ENCODE measurements at regions not wholly inside any gene's neighbourhood (a gene's known extent, or its start where the extent isn't known, plus 50 kb on each side); places are given as distances from the start of the nearest gene placed in this dataset.

DNA sequence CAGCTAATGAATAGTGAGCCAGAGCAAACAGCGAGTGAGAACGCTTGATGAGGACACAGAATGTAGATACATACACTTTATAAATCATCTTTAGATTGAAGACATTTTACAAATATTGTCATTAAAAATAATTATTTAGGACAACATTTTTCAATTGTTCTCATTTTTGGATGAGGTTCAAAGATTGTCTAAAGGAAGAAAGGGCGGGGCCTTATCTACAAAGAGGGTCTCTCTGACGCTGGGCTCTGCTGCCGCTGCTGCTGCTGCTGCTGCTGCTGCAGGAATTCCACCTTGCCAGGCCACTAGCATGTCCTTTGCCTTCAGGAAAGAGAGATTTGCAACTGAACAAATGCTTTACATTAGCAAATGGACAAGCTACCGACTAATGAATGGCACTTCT, 220.7 kb upstream of the TMEM161B start:
- no peaks in the 10 kb centered on the region for H3K4me1 ChIP-seq (ENCODE audit: control insufficient read depth, low read length)
- no peak overlapping the region for H3K27ac ChIP-seq (ENCODE audit: low read depth, low read length)
- H4K20me1 ChIP-seq (ENCODE audit: control insufficient read depth, insufficient read depth, low read depth, low read length) = no peaks in the 10 kb centered on the region
- TF ChIP-seq EZH2phosphoT487 (IDR thresholded peaks at IDR 0.05; ENCODE audit: borderline replicate concordance, low read length) = no peak
- TF ChIP-seq, protein P1, sequence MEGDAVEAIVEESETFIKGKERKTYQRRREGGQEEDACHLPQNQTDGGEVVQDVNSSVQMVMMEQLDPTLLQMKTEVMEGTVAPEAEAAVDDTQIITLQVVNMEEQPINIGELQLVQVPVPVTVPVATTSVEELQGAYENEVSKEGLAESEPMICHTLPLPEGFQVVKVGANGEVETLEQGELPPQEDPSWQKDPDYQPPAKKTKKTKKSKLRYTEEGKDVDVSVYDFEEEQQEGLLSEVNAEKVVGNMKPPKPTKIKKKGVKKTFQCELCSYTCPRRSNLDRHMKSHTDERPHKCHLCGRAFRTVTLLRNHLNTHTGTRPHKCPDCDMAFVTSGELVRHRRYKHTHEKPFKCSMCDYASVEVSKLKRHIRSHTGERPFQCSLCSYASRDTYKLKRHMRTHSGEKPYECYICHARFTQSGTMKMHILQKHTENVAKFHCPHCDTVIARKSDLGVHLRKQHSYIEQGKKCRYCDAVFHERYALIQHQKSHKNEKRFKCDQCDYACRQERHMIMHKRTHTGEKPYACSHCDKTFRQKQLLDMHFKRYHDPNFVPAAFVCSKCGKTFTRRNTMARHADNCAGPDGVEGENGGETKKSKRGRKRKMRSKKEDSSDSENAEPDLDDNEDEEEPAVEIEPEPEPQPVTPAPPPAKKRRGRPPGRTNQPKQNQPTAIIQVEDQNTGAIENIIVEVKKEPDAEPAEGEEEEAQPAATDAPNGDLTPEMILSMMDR (IDR thresholded peaks at IDR 0.05; ENCODE audit: low read depth, low read length, poor library complexity, severe bottlenecking) = no peak
- no peaks in the 10 kb centered on the region for H3F3A ChIP-seq (ENCODE audit: control insufficient read depth, insufficient read depth)
- no peaks in the 10 kb centered on the region for H3K79me2 ChIP-seq (ENCODE audit: control insufficient read depth, low read length)
- H3K9me2 ChIP-seq (replicated peaks; ENCODE audit: control insufficient read depth, low read length) = no peaks in the 10 kb centered on the region
- no peaks in the 10 kb centered on the region for H3K9me3 ChIP-seq (ENCODE audit: control insufficient read depth, insufficient read depth, low read length)
- no peaks in the 10 kb centered on the region for H3K36me3 ChIP-seq (ENCODE audit: control insufficient read depth, low read length)
- H3K27me3 ChIP-seq (ENCODE audit: control insufficient read depth, low read length) = 0 out of 2 replicates have a peak, but pooled peaks cover 3% of the 10 kb centered on the region
- no peak overlapping the region for H3K4me2 ChIP-seq (ENCODE audit: low read length)
- no peak overlapping the region for H3K4me3 ChIP-seq (ENCODE audit: low read length)

GRCh38 chr5:88488561-88488960, 219.9 kb upstream of the TMEM161B start:
- no peaks in the 10 kb centered on the region for H4K20me1 ChIP-seq (ENCODE audit: control insufficient read depth, insufficient read depth, low read depth, low read length)
- TF ChIP-seq EZH2phosphoT487 (IDR thresholded peaks at IDR 0.05; ENCODE audit: borderline replicate concordance, low read length) = no peak
- TF ChIP-seq, protein P1 (IDR thresholded peaks at IDR 0.05; ENCODE audit: low read depth, low read length, poor library complexity, severe bottlenecking) = no peak
- H3K4me3 ChIP-seq (ENCODE audit: low read length) = no peak overlapping the region
- H3K9me3 ChIP-seq (ENCODE audit: control insufficient read depth, insufficient read depth, low read length) = no peaks in the 10 kb centered on the region
- no peak overlapping the region for H3K4me2 ChIP-seq (ENCODE audit: low read length)
- H3K4me1 ChIP-seq (ENCODE audit: control insufficient read depth, low read length) = no peaks in the 10 kb centered on the region
- H3K79me2 ChIP-seq (ENCODE audit: control insufficient read depth, low read length) = no peaks in the 10 kb centered on the region
- H3K27ac ChIP-seq (ENCODE audit: low read depth, low read length) = no peak overlapping the region
- no peaks in the 10 kb centered on the region for H3K36me3 ChIP-seq (ENCODE audit: control insufficient read depth, low read length)
- H3K27me3 ChIP-seq (ENCODE audit: control insufficient read depth, low read length) = 0 out of 2 replicates have a peak, but pooled peaks cover 3% of the 10 kb centered on the region
- no peaks in the 10 kb centered on the region for H3K9me2 ChIP-seq (replicated peaks; ENCODE audit: control insufficient read depth, low read length)
- no peaks in the 10 kb centered on the region for H3F3A ChIP-seq (ENCODE audit: control insufficient read depth, insufficient read depth)

- Histone ChIP-seq H4K20me1 (ENCODE audit: control insufficient read depth, insufficient read depth, low read depth, low read length) (no peaks in the 10 kb centered on the region), H3K9me3 (ENCODE audit: control insufficient read depth, insufficient read depth, low read length) (no peaks in the 10 kb centered on the region), H3K36me3 (ENCODE audit: control insufficient read depth, low read length) (no peaks in the 10 kb centered on the region), H3K27me3 (ENCODE audit: control insufficient read depth, low read length) (0 out of 2 replicates have a peak, but pooled peaks cover 3% of the 10 kb centered on the region), H3K9me2 (replicated peaks; ENCODE audit: control insufficient read depth, low read length) (no peaks in the 10 kb centered on the region), H3K4me1 (ENCODE audit: control insufficient read depth, low read length) (no peaks in the 10 kb centered on the region), H3K27ac (ENCODE audit: low read depth, low read length) (no peak overlapping the region), H3K4me3 (ENCODE audit: low read length) (no peak overlapping the region), H3F3A (ENCODE audit: control insufficient read depth, insufficient read depth) (no peaks in the 10 kb centered on the region), H3K79me2 (ENCODE audit: control insufficient read depth, low read length) (no peaks in the 10 kb centered on the region), H3K4me2 (ENCODE audit: low read length) (no peak overlapping the region)
- TF ChIP-seq, protein P1 (IDR thresholded peaks at IDR 0.05; ENCODE audit: low read depth, low read length, poor library complexity, severe bottlenecking) = no peak
- TF ChIP-seq EZH2phosphoT487 (IDR thresholded peaks at IDR 0.05; ENCODE audit: borderline replicate concordance, low read length) = no peak
Observed at GRCh38 chr5:88488130-88488529, 219.5 kb upstream of the TMEM161B start.

All from DOHH2 (cell line).